Stimulated activated CD8-positive, alpha-beta memory T cell treated with anti-CD3 and anti-CD28 coated beads, Interleukin-4, amount 100 ng/mL, for 24 hours (primary cell): ENCODE measurements at regions not wholly inside any gene's neighbourhood (a gene's known extent, or its start where the extent isn't known, plus 50 kb on each side); places are given as distances from the start of the nearest gene placed in this dataset.

Source experiments
- DNase-seq: peaks from one replicate; pipeline ENCODE4 v3.0.0-alpha.2; 2020; ENCODE audit warnings: low read depth

DNA sequence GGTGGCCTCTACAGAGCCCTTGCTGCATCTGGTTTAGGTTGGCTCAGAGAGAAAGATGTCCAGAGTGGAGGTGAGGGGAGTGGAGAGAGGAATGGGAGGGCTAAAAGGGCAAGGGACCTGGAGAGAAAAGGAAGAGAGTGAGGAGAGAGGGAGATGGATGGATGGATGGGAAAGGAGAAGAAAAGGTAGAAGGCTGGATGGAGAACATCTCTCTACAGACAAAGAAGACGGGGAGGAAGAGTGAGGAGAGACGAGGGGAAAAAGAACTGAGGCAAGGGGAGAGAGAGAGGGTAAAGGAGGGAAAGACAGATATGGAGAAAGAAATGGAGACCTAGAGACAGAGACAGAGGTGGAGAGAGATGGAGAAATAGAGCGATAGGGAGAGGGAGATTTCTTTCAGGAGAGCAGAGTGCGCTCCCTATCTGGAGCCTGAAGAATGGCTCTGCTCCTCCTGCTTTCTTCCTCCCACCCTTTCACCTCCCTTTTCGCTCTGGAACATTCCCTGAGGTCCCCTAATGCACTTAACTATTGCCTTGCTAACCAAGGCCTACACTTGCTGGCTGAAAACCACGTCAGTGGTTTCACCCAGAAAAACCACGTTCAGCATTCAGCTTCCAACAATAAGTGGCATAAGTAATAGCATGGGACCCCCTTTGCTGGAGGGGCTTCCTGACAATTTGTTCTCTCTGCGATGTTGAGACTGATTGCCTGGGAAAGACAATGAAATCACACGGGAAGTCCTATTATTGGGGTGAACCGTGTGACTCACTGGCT is 286.3 kb downstream of the CDH26 start:
- no peak for DNase-seq

DNA sequence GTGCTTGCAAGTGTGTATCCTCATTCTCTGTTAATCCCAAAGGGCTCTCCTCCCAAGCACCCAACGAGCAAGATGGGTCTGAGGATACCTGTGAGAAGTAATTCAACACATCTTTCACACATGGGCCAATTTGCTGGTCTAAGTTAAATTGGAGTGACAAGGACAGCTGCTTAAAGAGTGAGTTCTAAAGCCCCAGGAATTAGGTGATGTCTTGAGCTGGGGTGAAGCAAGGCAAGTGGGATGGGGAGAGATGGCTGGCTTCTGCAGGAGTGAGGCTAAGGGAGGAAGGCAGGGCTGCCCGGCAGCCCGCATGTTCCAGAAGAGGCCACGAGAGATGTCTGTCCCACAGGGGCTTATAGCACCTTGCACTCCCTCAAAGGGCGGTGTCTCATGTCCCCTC is 288.5 kb downstream of the CDH26 start:
- no peak for DNase-seq

DNA sequence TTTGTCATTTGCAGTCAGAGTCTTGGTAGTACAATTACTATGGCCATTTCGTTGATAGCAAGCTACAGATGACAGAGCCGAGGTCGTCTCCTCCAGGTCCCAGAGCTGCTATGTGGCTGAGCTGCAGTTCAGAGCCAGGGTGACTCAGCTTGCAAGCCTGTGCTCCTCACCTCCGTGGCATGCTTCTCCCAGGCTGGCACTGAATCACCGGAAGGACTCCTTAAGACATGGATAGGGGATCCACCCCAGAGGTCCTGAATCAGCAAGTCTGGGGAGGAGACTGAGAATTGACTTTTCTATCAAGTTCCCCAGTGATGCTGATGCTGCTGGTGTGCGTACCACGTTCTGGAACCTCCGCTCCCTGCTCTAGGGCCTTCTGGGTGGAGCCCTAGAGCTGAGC is 291.2 kb downstream of the CDH26 start:
- no peak for DNase-seq

DNA sequence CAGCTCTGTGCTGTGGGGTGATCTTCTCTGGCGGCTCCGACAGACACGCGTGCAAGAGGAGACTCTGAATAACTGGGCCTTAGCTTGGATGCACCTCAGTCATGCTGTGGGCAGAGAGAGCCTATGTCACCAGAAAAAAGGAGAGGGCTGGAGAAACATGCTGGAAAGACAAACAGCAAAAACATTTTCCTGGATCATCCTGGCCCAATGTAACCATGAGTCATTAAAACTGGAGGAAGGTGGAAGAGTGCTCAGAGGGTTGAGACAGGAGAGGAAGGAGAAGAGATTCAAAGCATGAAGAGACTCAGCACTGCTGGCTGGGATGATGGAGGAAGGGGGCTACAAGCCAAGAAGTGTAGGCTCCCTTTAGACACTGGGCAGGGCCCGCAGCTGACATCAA is 292.0 kb downstream of the CDH26 start:
- DNase-seq: no peak

DNA sequence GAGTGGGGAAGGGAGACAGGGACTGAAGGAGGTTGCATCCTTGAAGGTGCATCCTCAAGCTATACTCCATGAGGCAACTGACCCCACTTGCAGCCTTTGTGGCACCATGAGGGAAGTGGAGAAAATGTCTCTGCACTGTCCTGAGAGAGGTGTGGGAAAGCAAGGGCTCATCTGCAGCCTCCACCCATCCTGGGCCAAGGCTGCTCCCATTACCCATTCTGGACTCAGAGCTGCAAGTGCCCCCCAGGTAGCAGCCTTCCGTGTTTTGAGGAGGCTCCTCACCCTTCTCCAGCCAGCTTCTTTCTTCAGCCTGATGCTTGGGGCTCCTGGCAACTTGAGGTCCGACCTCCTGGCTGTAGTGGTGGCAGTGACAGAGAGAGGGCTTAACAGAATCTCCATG is 294.6 kb downstream of the CDH26 start:
- DNase-seq: no peak

DNA sequence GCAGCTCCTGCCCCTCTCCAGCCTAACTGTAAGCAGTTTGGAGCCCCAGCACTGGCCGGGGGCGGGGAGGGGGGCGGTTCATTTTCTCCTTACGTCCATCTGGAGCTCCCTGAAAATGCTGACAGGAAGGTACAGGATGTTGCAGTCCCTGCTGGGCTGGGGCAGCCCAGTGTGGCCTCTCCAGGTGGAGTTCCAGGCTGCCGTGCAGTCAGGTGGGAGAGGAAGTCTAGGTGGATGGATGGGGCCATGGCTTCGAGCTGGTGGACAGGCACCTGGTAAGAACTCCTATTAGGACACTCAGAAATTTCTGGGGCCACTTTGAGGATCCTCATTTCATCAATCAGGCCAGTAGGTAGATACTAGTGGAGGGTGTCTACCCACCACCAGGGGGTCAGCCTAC is 295.2 kb downstream of the CDH26 start:
- no peak for DNase-seq

DNA sequence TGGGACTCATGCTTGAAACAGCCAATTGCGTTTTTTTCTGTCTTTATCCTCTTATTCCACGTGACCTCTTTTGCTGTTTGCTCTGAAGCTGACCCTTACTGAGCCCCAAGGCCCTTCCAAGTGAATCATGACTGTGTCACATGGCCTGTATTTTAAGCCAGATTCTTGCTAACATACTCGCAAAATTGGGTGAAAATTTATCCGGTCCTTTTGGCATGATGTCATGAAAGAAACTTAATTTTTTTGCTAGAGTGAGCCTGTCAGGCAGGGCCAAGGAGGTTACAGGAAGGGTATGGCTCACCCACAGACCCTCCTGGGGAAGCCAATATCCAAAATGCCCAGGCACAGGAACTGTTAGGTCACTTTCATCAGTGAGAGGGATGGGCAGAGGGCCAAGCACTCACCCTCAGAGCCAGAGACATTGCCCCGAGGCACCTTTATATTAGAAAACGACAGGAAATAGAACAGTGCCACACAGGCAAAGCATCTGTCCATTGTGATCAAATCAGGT is 296.7 kb downstream of the CDH26 start:
- no peak for DNase-seq

DNA sequence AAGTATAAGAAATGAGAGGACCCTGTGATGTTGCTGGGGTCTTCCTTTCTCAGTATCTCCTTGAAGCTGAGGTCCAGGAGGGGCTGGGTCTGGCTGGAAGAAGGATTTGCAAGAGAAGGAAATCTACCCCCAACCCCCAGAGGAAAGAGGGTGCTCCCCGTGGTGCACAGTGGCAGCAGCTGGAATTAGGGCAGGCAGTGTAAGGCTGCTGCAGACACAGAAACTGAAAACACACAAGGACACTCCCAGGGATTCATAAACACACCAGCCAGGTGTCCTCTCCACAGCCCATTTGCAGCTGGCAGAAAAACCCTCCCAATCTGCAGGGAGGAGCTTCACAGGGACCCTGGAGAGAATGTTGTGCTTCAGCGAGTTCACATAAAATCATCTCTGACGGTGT is 297.2 kb downstream of the CDH26 start:
- no peak for DNase-seq

DNA sequence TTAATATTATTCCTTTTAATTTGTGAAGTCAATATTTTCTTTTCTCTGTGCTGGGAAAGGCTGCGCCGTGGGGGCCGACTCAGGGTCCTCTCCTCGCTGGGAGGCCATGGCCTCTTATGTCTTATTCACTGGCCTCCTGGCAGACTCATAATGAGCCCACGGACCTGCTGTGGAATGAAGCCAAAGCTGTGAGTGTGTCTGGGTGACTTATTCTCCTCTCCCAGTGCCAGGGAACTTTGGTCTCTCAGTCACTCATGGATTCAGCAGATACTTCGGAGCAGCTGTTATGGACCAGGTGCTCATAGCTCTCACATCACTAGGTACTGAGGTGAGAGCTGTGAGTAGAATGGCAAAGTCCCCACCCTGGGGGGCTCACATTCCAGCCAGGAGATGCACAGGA is 297.6 kb downstream of the CDH26 start:
- DNase-seq: no peak

DNA sequence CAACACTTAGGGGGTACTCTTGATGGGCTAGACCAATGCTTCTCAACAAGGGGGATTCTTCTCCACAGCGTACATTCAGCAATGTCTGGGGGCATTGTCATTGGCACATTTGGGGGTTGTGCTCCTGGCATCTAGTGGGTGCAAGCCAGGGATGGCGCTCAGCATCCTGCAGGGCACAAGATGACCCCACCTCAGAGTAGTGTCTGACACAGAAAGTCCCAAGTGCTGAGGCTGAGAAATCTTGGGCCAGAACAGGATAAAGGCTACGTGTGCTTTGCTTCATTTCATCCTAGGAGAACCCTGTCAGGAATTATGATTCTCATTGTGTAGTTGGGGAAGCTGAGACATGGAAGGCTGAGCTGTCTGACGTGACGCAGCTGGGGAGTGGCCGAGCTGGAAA is 298.6 kb downstream of the CDH26 start:
- DNase-seq: no peak

DNA sequence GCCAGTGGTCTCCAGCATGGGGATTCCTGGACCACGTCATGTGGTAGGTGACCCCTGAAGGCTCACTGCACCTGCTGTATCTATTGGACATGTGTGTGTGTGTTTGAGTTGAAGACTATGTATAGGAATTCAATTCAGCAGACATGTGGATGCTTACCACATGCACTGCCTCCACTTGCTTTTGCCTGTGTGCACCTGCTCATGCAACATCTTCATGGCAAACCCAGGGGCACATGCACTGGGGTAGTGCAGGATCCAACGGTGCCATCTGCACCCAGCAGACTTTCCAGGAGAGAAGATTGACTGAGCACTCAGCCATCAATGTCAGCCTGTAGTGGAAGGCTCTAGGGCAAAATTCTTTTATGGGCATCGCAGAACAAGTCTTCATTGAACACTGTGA is 299.4 kb downstream of the CDH26 start:
- DNase-seq: no peak

DNA sequence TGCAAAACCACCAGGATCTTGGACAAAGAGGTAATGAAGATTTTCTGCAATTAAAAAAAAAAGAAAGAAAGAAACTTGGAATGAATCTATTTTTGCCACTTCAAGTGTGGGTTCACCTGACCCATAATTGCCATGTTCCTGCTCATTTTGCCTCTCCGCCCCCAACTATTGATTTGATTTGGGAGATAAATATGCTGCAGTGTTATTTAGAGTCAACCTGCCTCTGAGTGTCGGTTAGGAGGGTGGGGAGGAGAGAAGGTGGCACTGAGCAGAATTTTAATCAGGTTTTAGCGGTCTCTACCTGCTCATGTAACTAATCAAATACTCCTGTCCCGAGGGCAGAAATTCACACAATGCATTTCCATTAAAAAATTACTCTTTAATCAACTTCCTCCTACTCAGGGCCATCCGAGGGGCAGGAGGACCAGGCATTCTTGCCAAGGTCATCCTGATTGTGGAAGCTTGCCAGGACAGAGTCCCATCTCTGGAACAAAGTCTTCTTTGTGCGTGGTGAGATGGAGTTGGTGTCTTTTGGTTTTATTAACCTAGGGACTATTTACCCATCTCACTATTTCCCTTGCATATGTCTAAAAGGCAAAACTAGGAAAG is 300.1 kb downstream of the CDH26 start:
- no peak for DNase-seq

DNA sequence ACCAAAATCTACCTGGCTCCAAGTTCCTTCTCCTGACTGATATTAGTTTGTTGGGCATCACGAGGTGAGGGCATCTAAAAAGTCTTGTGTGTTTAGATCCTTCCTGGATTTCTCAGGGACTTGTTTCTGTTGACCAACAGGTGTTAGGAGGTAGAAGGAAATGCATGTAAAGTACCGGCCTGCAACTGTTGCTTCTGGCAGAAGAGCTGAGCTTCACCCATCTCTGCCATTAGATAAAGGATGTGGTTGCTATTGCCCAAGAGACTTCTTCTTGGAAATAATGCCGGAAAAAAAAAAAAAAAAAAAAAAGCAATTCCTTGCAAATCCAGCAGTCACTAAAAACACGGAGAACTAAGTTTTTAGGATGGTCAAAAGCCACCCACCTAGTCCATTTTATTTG is 303.1 kb downstream of the CDH26 start:
- DNase-seq: no peak

DNA sequence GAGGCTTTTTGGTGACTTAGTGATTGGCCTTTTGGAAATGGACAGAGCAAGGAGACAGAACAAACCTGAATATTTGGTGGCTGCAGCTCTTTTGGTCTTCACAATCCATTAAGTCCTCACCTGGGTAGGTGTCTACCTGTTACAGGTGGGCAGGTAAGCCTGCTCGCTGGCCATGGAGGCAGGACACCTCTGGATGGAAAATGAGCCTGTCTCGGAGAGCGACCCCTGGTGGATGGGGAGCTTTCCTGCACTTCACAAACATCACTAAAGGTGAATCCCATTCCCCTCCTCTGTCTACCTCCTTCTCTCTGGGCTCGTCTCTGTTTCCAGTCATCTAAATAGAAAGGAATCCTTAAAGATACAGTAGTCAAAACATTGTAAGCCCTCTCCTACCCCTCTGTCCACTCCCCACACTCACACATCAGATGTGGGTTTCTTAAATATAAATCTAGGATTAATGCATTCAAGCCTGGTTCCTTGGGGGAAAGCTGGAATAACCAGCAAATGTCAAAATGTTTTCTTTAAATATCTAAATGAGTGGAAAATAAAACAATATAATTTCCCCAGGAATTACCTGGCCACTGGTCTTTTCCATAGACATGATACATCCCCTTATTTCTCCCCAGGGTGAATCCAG is 304.9 kb downstream of the CDH26 start:
- DNase-seq: peak; percentile 28

DNA sequence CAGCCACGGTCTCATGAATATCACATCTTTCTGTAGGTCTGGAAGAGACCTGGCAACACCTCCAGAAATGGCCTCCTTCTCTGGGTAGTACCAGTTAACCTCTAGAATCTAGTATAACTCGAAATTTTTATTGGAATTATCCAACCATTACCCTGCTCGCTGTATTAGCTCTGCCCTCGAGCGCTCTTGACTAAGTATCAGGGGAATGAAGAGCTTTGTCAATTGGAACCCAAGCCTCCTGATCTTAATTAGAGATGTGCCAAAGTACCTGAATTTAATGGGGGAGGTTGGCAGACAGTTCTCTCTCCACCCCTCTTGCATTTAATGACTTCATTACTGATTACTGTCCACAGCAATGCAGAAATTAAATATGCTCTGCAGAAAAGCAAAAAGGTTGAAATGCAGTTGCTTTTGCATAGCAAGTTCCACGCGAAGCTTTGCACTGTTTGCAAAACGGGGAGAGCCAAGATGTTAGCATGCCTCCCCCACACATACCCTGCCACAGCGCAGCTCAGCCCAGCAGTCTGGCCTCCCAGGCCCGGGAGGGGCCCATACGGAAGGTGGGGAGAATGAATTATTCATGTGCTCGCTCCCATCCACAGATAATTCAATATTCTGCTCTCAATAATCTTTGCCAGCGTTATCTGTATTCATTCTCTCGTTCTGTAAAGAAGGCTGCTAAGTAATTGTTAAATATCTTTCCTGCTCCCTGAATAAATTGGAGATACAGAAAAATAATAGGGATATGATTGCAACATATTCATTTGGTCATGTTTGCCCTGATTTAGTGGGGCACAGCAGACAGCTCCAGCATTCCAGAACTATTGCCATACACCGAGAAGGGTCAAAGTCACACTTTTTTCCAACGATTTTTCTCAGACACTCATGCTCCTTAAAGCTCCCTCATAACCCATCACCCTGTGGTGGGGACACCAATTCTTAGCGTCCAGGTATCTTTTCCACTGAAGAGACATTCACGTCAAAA is 305.8 kb downstream of the CDH26 start:
- no peak for DNase-seq

DNA sequence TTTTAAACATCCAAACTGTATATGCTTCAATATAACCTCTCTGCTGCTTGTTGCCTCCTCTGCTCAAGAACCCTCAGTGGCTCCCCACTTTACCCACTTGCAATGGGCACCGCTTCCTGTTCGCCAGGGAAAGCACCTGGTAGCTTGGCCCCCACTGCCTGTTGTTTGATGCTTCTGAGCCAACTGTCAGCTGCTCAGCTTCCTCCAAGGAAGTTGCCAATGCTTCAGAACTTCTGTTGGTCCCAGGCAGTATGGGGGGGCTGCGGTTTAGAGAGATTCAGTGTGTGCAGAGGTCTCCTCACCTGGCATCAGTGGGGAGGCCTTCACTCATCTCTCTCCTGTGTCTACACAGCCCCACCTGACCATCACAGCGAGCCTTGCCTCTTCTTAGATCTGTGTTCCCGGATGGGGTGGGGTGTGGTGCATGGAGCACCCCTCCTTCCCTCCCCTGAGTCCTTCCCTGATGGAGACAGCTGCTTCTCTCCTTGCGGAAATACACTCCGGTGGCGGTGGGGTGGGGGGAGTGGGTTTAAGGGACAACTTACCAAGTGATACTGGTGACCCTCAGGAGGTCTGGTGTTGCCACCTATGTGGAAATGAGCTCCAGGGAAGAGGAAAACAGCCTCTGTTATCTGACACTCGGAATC is 308.1 kb downstream of the CDH26 start:
- DNase-seq: no peak

DNA sequence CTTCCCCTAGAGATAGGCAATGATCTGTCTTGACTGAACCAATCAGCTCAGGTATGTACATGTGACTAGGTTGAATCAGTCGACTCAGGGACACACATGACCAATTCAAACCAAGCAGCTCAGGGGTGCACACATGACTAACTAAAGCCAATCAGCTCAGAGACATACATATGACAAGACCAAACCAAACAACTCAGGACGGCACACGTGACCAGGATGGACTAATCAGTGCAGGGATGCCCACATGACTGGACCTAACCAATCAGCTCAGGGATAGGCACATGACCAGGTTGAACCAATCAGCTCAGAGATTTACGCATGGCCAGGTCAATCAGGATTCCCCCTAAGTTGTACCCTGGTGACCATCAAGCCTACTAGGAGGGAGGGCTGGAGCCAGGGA is 310.3 kb downstream of the CDH26 start:
- DNase-seq: no peak

DNA sequence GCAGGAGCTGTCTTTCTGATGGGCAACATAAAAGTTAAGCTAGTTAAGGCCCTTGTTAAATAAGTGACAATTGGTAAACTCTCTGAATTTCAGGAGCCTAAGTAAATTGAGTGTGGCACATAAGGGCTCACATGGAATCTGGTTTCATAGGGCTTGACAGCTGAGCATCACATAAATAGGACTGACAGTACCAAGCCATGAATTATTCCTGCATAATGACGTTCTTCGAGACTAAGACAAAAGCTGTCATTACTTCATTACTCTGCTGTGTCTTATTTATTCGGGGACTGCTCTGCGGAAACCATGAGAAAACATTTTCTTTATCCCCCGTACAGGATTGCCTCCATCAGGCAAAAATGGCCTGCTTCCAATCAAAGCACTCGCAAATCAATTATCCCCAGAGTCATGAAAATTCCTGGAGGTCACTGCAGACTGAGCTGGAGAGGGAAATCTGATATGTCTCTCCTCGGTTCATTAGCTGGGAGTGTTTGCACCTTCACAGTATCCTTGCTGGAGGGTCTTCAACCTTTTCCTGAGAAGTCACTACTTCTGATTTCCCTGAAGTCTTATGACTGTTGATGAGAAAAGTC is 311.4 kb downstream of the CDH26 start:
- no peak for DNase-seq

DNA sequence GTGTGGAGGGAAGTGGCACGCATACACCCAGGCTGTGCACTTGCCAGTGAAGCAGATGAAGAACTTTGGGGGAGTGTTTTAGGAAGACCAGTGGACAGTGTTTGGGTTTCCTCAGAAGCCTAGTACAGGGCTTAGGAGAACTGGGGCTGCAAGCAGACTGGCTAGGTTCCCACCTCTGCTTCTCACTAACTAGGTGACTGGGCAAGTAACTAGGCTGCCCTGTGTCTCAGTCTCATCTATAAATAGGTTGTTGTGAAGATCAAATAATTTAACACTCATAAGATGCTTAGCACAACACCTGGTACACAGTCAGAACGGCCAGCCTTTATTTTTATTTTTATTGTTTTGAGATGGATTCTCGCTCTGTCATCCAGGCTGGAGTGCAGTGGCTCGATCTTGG is 312.1 kb downstream of the CDH26 start:
- no peak for DNase-seq

DNA sequence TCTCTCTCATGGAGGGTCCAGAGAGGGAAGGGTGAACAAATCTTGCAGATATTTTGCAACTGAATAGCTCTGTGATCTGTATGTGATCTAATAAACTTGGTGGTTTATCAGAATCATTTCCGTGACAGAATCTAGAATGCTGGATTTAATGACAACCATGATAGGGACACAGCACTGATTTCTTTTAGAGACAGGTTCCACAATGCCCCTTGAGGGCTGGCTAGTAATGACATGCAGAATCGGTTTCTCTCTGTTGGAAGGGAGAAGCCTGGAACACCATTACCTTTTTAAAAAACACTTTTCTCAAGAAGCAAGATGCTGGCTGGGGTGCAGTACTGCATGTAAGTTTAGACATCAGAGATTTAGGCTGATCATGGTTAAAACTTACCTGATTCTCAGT is 313.4 kb downstream of the CDH26 start:
- no peak for DNase-seq

DNA sequence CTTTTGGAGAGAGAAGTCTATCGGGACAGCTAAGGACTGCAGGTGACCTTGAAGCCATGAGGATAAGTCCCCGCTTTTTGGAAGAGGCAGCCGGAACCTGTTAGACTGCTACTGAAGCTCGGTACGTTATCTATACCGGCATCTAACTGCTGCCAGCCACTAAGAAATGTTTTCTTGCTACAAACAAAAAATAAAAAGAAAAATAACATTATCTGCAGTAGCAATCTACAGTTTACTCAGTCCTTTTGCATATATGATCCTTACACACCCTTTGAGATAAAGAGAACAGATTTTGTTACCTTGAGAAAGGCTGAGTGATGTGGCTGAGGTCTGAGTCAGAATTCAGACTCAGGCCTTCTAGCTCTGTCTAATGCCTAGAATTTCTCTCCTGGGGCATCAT is 314.6 kb downstream of the CDH26 start:
- no peak for DNase-seq
